ENCODE measurements at regions not wholly inside any gene's neighbourhood (a gene's known extent, or its start where the extent isn't known, plus 50 kb on each side); places are given as distances from the start of the nearest gene placed in this dataset.

DNA sequence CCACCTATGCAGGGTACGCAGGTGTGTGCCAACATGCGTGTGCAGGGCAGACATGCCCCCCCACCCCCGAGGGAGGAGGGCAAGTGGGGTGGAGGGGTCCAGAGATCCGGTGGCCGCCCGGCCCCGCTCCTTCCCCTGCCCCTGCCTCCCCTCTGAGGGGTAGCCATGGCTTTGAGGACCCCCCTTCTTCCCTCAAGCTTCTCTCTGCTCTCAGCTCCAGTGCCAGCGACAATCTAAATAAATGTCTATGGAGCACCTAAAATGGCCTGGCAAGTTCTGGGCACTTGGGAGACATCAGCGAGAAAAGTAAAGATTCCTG lies 91.9 kb downstream of the ZFP36L2 start:
- BruUV-seq (replicated peaks): no TSS peak
- no peaks in the 10 kb centered on the region for H3K79me2 ChIP-seq (ENCODE audit: insufficient read depth, low read length)
- H3K9ac ChIP-seq (ENCODE audit: low read length): no peak overlapping the region
- H3K36me3 ChIP-seq (ENCODE audit: control insufficient read depth in 1 of 2, insufficient read depth in 2 of 2, low read length in 2 of 2): no peaks in the 10 kb centered on the region
- ChIA-PET RAD21 (ENCODE audit: low non-redundant PET in 1 of 2, low total read pairs in 2 of 2, uncharacterized antibody in 2 of 2, unreplicated experiment in 2 of 2) (no interaction called here), CTCF (no interaction called here), POLR2A (no interaction called here)
- no peak overlapping the region for H3K4me2 ChIP-seq (ENCODE audit: low read length)
- H3K9me3 ChIP-seq (ENCODE audit: control insufficient read depth in 1 of 2, insufficient read depth in 1 of 2, low read depth in 1 of 2, low read length in 2 of 2): no peaks in the 10 kb centered on the region
- H4K20me1 ChIP-seq (ENCODE audit: insufficient read depth): no peaks in the 10 kb centered on the region
- no peak overlapping the region for H3K27ac ChIP-seq (ENCODE audit: low read depth, low read length)
- ATAC-seq (no peak), DNase-seq (ENCODE audit: low read depth, low spot score) (no peak)
- peaks cover 20 to 23% of the 10 kb centered on the region in 2 experiments for H3K4me1 ChIP-seq (ENCODE audit: control insufficient read depth in 1 of 2, insufficient read depth in 2 of 2, low read length in 2 of 2)
- intact Hi-C loops (cut with micrococcal nuclease): loop anchor here (5.0 kb wide), 3 partner anchors 157 to 408 kb away; no protein-coding TSS in a partner anchor
- no peaks in the 10 kb centered on the region for H3K27me3 ChIP-seq (ENCODE audit: insufficient read depth, low read length)
- H2AFZ ChIP-seq (ENCODE audit: low read depth, low read length, poor library complexity, severe bottlenecking): no peak overlapping the region
- no peaks in the 10 kb centered on the region for H3K9me2 ChIP-seq (ENCODE audit: insufficient read depth)
- TF ChIP-seq CEBPB (IDR thresholded peaks at IDR 0.05; ENCODE audit: low read depth): no peak
- no peak for TF ChIP-seq JUND (IDR thresholded peaks at IDR 0.05)
- TF ChIP-seq, protein P1, sequence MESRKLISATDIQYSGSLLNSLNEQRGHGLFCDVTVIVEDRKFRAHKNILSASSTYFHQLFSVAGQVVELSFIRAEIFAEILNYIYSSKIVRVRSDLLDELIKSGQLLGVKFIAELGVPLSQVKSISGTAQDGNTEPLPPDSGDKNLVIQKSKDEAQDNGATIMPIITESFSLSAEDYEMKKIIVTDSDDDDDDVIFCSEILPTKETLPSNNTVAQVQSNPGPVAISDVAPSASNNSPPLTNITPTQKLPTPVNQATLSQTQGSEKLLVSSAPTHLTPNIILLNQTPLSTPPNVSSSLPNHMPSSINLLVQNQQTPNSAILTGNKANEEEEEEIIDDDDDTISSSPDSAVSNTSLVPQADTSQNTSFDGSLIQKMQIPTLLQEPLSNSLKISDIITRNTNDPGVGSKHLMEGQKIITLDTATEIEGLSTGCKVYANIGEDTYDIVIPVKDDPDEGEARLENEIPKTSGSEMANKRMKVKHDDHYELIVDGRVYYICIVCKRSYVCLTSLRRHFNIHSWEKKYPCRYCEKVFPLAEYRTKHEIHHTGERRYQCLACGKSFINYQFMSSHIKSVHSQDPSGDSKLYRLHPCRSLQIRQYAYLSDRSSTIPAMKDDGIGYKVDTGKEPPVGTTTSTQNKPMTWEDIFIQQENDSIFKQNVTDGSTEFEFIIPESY (IDR thresholded peaks at IDR 0.05; ENCODE audit: extremely low read depth, insufficient replicate concordance, low read length): no peak
- TF ChIP-seq ELF1 (IDR thresholded peaks at IDR 0.05; ENCODE audit: borderline replicate concordance, low read depth): no peak
- TF ChIP-seq ZNF274 (IDR thresholded peaks at IDR 0.05; ENCODE audit: low read depth, low read length): no peak
- no peak for TF ChIP-seq EZH2 (IDR thresholded peaks at IDR 0.05)
- no peak for TF ChIP-seq EGR1 (IDR thresholded peaks at IDR 0.05; ENCODE audit: low read depth)
- no peak for TF ChIP-seq POLR2A (IDR thresholded peaks at IDR 0.05; ENCODE audit: borderline replicate concordance, extremely low read depth, insufficient read depth, insufficient read length)
- no peak for TF ChIP-seq YY1 (IDR thresholded peaks at IDR 0.05; ENCODE audit: extremely low read depth, insufficient replicate concordance, low read depth, low read length)
- no peak for TF ChIP-seq TCF7L2 (IDR thresholded peaks at IDR 0.05; ENCODE audit: borderline replicate concordance, extremely low read depth, insufficient read depth, insufficient read length)
- TF ChIP-seq, protein P2, sequence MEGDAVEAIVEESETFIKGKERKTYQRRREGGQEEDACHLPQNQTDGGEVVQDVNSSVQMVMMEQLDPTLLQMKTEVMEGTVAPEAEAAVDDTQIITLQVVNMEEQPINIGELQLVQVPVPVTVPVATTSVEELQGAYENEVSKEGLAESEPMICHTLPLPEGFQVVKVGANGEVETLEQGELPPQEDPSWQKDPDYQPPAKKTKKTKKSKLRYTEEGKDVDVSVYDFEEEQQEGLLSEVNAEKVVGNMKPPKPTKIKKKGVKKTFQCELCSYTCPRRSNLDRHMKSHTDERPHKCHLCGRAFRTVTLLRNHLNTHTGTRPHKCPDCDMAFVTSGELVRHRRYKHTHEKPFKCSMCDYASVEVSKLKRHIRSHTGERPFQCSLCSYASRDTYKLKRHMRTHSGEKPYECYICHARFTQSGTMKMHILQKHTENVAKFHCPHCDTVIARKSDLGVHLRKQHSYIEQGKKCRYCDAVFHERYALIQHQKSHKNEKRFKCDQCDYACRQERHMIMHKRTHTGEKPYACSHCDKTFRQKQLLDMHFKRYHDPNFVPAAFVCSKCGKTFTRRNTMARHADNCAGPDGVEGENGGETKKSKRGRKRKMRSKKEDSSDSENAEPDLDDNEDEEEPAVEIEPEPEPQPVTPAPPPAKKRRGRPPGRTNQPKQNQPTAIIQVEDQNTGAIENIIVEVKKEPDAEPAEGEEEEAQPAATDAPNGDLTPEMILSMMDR (IDR thresholded peaks at IDR 0.05 in 2 of 3, conservative IDR thresholded peaks at IDR 0.05 in 1 of 3; ENCODE audit: borderline replicate concordance in 1 of 3, insufficient read depth in 1 of 3, low read depth in 2 of 3, low read length in 2 of 3): no peak
- TF ChIP-seq CBX3 (IDR thresholded peaks at IDR 0.05; ENCODE audit: low read depth): no peak
- no peak for TF ChIP-seq SRF (IDR thresholded peaks at IDR 0.05; ENCODE audit: low read depth)
- TF ChIP-seq POLR2AphosphoS5 (IDR thresholded peaks at IDR 0.05; ENCODE audit: low read depth, low read length): no peak
- TF ChIP-seq EZH2phosphoT487 (IDR thresholded peaks at IDR 0.05; ENCODE audit: borderline replicate concordance): no peak
- no peak for TF ChIP-seq SIN3A (IDR thresholded peaks at IDR 0.05; ENCODE audit: low read depth)
- TF ChIP-seq ZFX (IDR thresholded peaks at IDR 0.05): no peak
- no peak for TF ChIP-seq SP1 (IDR thresholded peaks at IDR 0.05; ENCODE audit: low read depth)
- TF ChIP-seq, protein P3, sequence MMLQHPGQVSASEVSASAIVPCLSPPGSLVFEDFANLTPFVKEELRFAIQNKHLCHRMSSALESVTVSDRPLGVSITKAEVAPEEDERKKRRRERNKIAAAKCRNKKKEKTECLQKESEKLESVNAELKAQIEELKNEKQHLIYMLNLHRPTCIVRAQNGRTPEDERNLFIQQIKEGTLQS (IDR thresholded peaks at IDR 0.05): no peak
- no peak overlapping the region for H3K4me3 ChIP-seq (replicated peaks in 1 of 2; ENCODE audit: low read depth in 1 of 2, low read length in 2 of 2)
